K562 (cell line): ENCODE measurements at regions not wholly inside any gene's neighbourhood (a gene's known extent, or its start where the extent isn't known, plus 50 kb on each side); places are given as distances from the start of the nearest gene placed in this dataset.
A peak's percentile ranks its signal among the peaks of the same experiment; 100 is the strongest.

Experiments
- ATAC-seq: fragments of 200-7000 bp; cut with Tn5 transposase; 3 replicates; pipeline ENCODE4 v1.9.1; 2020; ENCODE audit warnings: moderate library complexity
- BruUV-seq: library from RNA; stranded (reverse); fragments of 400-500 nt; replicated peaks from 2 replicates; lab custom pipeline; 2021; lab: Mats Ljungman, UMichigan
- CTCF ChIA-PET: fragments of 300-600 bp; formaldehyde crosslinking; extraction: SDS; loops from one replicate; lab custom pipeline; 2021; ENCODE audit warnings: low intra/inter-chr PET ratio; lab: Yijun Ruan, JAX
- POLR2A ChIA-PET: fragments of 300-600, 350-650 bp; sonication (Branson Sonifier 250); formaldehyde crosslinking; extraction: SDS; loops from one replicate; lab custom pipeline; 2021; ENCODE audit warnings: antibody characterized with exemption, inconsistent platforms; lab: Yijun Ruan, JAX
- DNase-seq, 4 experiments: peaks; one replicate each; pipeline versions ENCODE4 v3.0.0 to v3.0.0-alpha.2; 2011 to 2018; ENCODE audit warnings: low spot score in 3 of 4, mixed read lengths in 3 of 4; ENCODE audit errors: extremely low read depth in 1 of 4
- FAIRE-seq: peaks from 2 replicates; lab custom pipeline; 2011; peaks lifted over from hg19 to GRCh38; lab: Jason Lieb, UNC
- H2AFZ ChIP-seq: 2 replicates; pipeline ENCODE4 v1.6.0; 2011; ENCODE audit warnings: low read depth, low read length, control low read depth, inconsistent platforms
- H3K27ac ChIP-seq: fragments of 200-600 bp; 3 replicates; pipeline ENCODE4 v1.8.0; 2011; ENCODE audit warnings: low read depth, mild to moderate bottlenecking, control low read depth, inconsistent platforms, low read length, moderate library complexity, mixed read lengths; ENCODE audit errors: extremely low read depth
- H3K27me3 ChIP-seq, 2 experiments: fragments of 300-600 bp in 1 of 2; 2 replicates in 1 of 2; 3 replicates in 1 of 2; pipeline versions ENCODE4 v1.6.0 to v1.8.0; 2011; ENCODE audit warnings: inconsistent platforms in 2 of 2, low read length in 2 of 2, mild to moderate bottlenecking in 1 of 2, mixed read lengths in 1 of 2, moderate library complexity in 1 of 2; ENCODE audit not compliant: control insufficient read depth in 2 of 2, insufficient read depth in 2 of 2
- H3K36me3 ChIP-seq: fragments of 300-600 bp; 3 replicates; pipeline ENCODE4 v1.8.0; 2011; ENCODE audit warnings: mild to moderate bottlenecking, low read length, inconsistent platforms; ENCODE audit not compliant: control insufficient read depth, insufficient read depth
- H3K4me1 ChIP-seq, 2 experiments: fragments of 200-600 bp in 1 of 2; replicated peaks in 1 of 2; 2 replicates in 1 of 2; 3 replicates in 1 of 2; pipeline versions ENCODE4 v1.5.1 to v1.8.0; 2011; ENCODE audit warnings: inconsistent platforms in 2 of 2, low read length in 2 of 2, mild to moderate bottlenecking in 1 of 2, mixed read lengths in 1 of 2, moderate library complexity in 1 of 2; ENCODE audit not compliant: control insufficient read depth in 2 of 2, insufficient read depth in 2 of 2
- H3K4me2 ChIP-seq: 2 replicates; pipeline ENCODE4 v1.6.1; 2011; ENCODE audit warnings: low read length, control low read depth, inconsistent platforms, mixed read lengths; ENCODE audit not compliant: insufficient read depth
- H3K4me3 ChIP-seq: fragments of 200-600 bp; sonication (generic), shearing (Covaris generic); 2 replicates; pipeline ENCODE4 v1.5.1; 2016; ENCODE audit warnings: control low read depth, inconsistent platforms
- H3K79me2 ChIP-seq: fragments of 200-600 bp; 3 replicates; pipeline ENCODE4 v1.8.0; 2011; ENCODE audit warnings: low read length, inconsistent platforms; ENCODE audit not compliant: control insufficient read depth, insufficient read depth
- H3K9ac ChIP-seq, 2 experiments: 2 replicates each; pipeline versions ENCODE4 v1.6.0 to v1.6.1; 2011; ENCODE audit warnings: low read depth in 2 of 2, low read length in 2 of 2, control low read depth in 1 of 2, inconsistent platforms in 1 of 2, mild to moderate bottlenecking in 1 of 2, mixed read lengths in 1 of 2; ENCODE audit not compliant: insufficient read depth in 1 of 2
- H3K9me1 ChIP-seq: one replicate; pipeline ENCODE4 v1.6.0; 2011; ENCODE audit warnings: inconsistent platforms, mild to moderate bottlenecking, low read length, moderate library complexity; ENCODE audit not compliant: control insufficient read depth, insufficient read depth
- H3K9me3 ChIP-seq: replicated peaks from 2 replicates; pipeline ENCODE4 v1.5.1; 2011; ENCODE audit warnings: low read depth, low read length, inconsistent platforms; ENCODE audit not compliant: control insufficient read depth, insufficient read depth
- H4K20me1 ChIP-seq: replicated peaks from 2 replicates; pipeline ENCODE4 v1.6.1; 2011; ENCODE audit warnings: low read length, inconsistent platforms, mixed read lengths; ENCODE audit not compliant: control insufficient read depth, insufficient read depth
- CXXC5 ChIP-seq: fragments of 250-450 bp; sonication (Bioruptor Pico); IDR thresholded peaks from 2 replicates; pipeline ENCODE4 v1.8.0; 2022; ENCODE audit warnings: inconsistent platforms, mild to moderate bottlenecking, moderate library complexity
- DMBX1 ChIP-seq: fragments of 250-450 bp; sonication (Bioruptor Pico); IDR thresholded peaks from 2 replicates; pipeline ENCODE4 v1.8.0; 2022; ENCODE audit warnings: inconsistent platforms, mild to moderate bottlenecking, moderate library complexity, borderline replicate concordance
- KDM4B ChIP-seq, 2 experiments: fragments of 450-650 bp in 1 of 2; sonication (generic) in 1 of 2; IDR thresholded peaks; 2 replicates each; pipeline ENCODE4 v1.6.1; 2016 to 2017; ENCODE audit warnings: borderline replicate concordance in 2 of 2, antibody characterized with exemption in 1 of 2, low read depth in 1 of 2, mild to moderate bottlenecking in 1 of 2
- MCM5 ChIP-seq: fragments of 450-650 bp; IDR thresholded peaks from 2 replicates; pipeline ENCODE4 v1.6.1; 2016; ENCODE audit warnings: low read depth
- MTA2 ChIP-seq: fragments of 450-650 bp; IDR thresholded peaks from 2 replicates; pipeline ENCODE4 v1.6.1; 2016; ENCODE audit warnings: low read depth
- MYNN ChIP-seq, 2 experiments: sonication (generic); formaldehyde crosslinking in 1 of 2; IDR thresholded peaks; 2 replicates each; pipeline versions ENCODE4 v1.5.0 to v1.6.1; 2016 to 2020; ENCODE audit warnings: antibody characterized with exemption in 1 of 2, missing genetic modification reagents in 1 of 2
- NR2F6 ChIP-seq: fragments of 450-650 bp; formaldehyde crosslinking; IDR thresholded peaks from 2 replicates; pipeline ENCODE4 v1.4.0; 2020; ENCODE audit warnings: mild to moderate bottlenecking
- NR4A1 ChIP-seq, 2 experiments: fragments of 250-450 bp in 1 of 2; fragments of 450-650 bp in 1 of 2; sonication (Bioruptor Pico) in 1 of 2; IDR thresholded peaks; 2 replicates each; pipeline versions ENCODE4 v1.4.0 to v1.6.1; 2016 to 2020; ENCODE audit warnings: mild to moderate bottlenecking in 2 of 2, missing compliant biosample characterization in 1 of 2, missing genetic modification characterization in 1 of 2, moderate library complexity in 1 of 2
- RBFOX2 ChIP-seq: fragments of 200-400 bp; formaldehyde crosslinking; IDR thresholded peaks from 2 replicates; pipeline ENCODE4 v1.6.1; 2017; ENCODE audit warnings: low read depth, mild to moderate bottlenecking, low read length, moderate library complexity
- ZNF436 ChIP-seq: fragments of 250-450, 450-650 bp; sonication (Bioruptor Pico); formaldehyde crosslinking; IDR thresholded peaks from 2 replicates; pipeline ENCODE4 v1.7.0; 2020; ENCODE audit warnings: mild to moderate bottlenecking
- WGBS: fragments of 100-300 bp; shearing (Covaris generic); methylation state at CpG from one replicate; pipeline ENCODE4 v1.1.6; 2016; ENCODE audit warnings: low coverage, mixed read lengths; ENCODE audit not compliant: insufficient coverage; ENCODE audit errors: missing lambda C conversion rate; 5-methylcytosine and 5-hydroxymethylcytosine counted together
- in situ Hi-C: fragments of 300-500 bp; cut with MboI; formaldehyde crosslinking; loops from 4 replicates; pipeline ENCODE4 v1.15.0; 2018; ENCODE audit warnings: inconsistent platforms, mixed read lengths
- intact Hi-C: fragments of 100-400 bp; cut with micrococcal nuclease; formaldehyde crosslinking; loops from 2 replicates; pipeline ENCODE4 v1.14.2; 2022
- TF ChIP-seq, protein P1 (sequence below): fragments of 450-650 bp; IDR thresholded peaks from one replicate; pipeline ENCODE4 v1.6.1; 2018; ENCODE audit warnings: mild to moderate bottlenecking, moderate library complexity; ENCODE audit not compliant: partially characterized antibody
- TF ChIP-seq, protein P2 (sequence below): fragments of 450-650 bp; IDR thresholded peaks from 2 replicates; pipeline ENCODE4 v1.6.1; 2017; ENCODE audit warnings: antibody characterized with exemption, mild to moderate bottlenecking
- TF ChIP-seq, protein P3 (sequence below): IDR thresholded peaks from 3 replicates; pipeline ENCODE4 v1.6.1; 2011; ENCODE audit warnings: borderline replicate concordance, mild to moderate bottlenecking, moderate library complexity; ENCODE audit not compliant: insufficient read length; ENCODE audit errors: extremely low read depth

DNA sequence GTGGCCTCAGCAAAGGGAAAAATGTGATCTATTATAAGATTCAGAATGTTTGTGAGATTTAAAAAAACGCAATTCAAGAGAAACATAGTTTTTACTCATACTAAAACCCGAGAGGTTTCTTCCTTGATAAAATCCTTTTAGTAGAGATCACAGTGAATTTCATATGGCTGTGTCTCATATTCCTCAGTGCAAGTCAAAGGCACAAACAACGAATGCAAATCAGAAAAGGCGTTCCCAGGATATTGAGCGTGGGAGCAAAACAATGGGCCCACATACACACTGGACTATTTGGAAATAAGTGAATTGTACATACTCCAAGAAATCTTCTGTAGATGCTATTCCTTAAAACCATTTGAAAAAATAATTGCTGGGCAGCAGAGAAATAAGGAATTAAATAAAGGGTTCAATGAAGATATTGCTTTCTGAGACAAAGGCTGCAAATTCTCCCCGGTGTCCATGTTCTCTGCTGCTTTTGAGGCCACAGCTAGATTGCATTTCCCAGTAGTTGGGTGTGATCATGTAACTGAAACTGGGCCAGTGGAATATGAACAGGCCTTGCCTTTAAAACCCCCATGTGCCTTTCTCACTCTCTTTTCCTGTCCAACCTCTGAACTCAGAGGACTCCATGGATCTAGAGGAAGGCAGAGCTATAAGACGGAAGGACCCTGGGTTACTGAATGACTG, 144.6 kb upstream of the TBL1XR1 start:
- intact Hi-C loops (no loop called here), in situ Hi-C loops (no loop called here)
- ATAC-seq (no peak), DNase-seq (no peak), FAIRE-seq (no peak)
- no peaks in the 10 kb centered on the region for H3K79me2 ChIP-seq
- 70% methylated on average over 7 of the region's 7 CpGs for WGBS
- no peaks in the 10 kb centered on the region for H4K20me1 ChIP-seq
- no TSS peak for BruUV-seq
- H3K4me1 ChIP-seq: peaks cover 9 to 66% of the 10 kb centered on the region in 2 experiments
- no peaks in the 10 kb centered on the region for H3K27me3 ChIP-seq
- H3K9ac ChIP-seq: peak overlapping the region; percentile 21 to 31; a peak in 2 of 4 replicates
- H3K9me1 ChIP-seq: no peaks in the 10 kb centered on the region
- H3K36me3 ChIP-seq: no peaks in the 10 kb centered on the region
- CTCF ChIA-PET: no interaction called here
- H3K4me3 ChIP-seq: no peak overlapping the region
- H3K4me2 ChIP-seq: no peak overlapping the region
- peak overlapping the region; percentile 82 for H2AFZ ChIP-seq
- peak overlapping the region; percentile 34 for H3K27ac ChIP-seq
- POLR2A ChIA-PET: interaction anchor here (0.6 to 1.1 kb wide), 2 partner anchors 12 to 17 kb away, joined by 3 read pairs; no protein-coding TSS in a partner anchor
- no peaks in the 10 kb centered on the region for H3K9me3 ChIP-seq
- TF ChIP-seq NR4A1 (CRISPR knock-in tag; IDR thresholded peaks at IDR 0.05) (no peak), NR4A1 (tag; IDR thresholded peaks at IDR 0.05) (no peak), CXXC5 (CRISPR knock-in tag) (0 out of 2 replicates have a peak, but pooled peaks have one; percentile 29), MCM5 (no peak), NR2F6 (no peak), KDM4B (IDR thresholded peaks at IDR 0.05; ENCODE audit: borderline replicate concordance in 2 of 2, low read depth in 1 of 2) (no peak), DMBX1 (CRISPR knock-in tag) (no peak), ZNF436 (CRISPR knock-in tag) (no peak), MYNN (IDR thresholded peaks at IDR 0.05) (no peak), MYNN (CRISPR knock-in tag; IDR thresholded peaks at IDR 0.05) (no peak), RBFOX2 (no peak), MTA2 (no peak)
- TF ChIP-seq, protein P1, sequence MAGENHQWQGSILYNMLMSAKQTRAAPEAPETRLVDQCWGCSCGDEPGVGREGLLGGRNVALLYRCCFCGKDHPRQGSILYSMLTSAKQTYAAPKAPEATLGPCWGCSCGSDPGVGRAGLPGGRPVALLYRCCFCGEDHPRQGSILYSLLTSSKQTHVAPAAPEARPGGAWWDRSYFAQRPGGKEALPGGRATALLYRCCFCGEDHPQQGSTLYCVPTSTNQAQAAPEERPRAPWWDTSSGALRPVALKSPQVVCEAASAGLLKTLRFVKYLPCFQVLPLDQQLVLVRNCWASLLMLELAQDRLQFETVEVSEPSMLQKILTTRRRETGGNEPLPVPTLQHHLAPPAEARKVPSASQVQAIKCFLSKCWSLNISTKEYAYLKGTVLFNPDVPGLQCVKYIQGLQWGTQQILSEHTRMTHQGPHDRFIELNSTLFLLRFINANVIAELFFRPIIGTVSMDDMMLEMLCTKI: no peak
- TF ChIP-seq, protein P2, sequence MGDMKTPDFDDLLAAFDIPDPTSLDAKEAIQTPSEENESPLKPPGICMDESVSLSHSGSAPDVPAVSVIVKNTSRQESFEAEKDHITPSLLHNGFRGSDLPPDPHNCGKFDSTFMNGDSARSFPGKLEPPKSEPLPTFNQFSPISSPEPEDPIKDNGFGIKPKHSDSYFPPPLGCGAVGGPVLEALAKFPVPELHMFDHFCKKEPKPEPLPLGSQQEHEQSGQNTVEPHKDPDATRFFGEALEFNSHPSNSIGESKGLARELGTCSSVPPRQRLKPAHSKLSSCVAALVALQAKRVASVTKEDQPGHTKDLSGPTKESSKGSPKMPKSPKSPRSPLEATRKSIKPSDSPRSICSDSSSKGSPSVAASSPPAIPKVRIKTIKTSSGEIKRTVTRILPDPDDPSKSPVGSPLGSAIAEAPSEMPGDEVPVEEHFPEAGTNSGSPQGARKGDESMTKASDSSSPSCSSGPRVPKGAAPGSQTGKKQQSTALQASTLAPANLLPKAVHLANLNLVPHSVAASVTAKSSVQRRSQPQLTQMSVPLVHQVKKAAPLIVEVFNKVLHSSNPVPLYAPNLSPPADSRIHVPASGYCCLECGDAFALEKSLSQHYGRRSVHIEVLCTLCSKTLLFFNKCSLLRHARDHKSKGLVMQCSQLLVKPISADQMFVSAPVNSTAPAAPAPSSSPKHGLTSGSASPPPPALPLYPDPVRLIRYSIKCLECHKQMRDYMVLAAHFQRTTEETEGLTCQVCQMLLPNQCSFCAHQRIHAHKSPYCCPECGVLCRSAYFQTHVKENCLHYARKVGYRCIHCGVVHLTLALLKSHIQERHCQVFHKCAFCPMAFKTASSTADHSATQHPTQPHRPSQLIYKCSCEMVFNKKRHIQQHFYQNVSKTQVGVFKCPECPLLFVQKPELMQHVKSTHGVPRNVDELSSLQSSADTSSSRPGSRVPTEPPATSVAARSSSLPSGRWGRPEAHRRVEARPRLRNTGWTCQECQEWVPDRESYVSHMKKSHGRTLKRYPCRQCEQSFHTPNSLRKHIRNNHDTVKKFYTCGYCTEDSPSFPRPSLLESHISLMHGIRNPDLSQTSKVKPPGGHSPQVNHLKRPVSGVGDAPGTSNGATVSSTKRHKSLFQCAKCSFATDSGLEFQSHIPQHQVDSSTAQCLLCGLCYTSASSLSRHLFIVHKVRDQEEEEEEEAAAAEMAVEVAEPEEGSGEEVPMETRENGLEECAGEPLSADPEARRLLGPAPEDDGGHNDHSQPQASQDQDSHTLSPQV: peak; percentile 47; the same call in 1 of the 2 replicates
- TF ChIP-seq, protein P3, sequence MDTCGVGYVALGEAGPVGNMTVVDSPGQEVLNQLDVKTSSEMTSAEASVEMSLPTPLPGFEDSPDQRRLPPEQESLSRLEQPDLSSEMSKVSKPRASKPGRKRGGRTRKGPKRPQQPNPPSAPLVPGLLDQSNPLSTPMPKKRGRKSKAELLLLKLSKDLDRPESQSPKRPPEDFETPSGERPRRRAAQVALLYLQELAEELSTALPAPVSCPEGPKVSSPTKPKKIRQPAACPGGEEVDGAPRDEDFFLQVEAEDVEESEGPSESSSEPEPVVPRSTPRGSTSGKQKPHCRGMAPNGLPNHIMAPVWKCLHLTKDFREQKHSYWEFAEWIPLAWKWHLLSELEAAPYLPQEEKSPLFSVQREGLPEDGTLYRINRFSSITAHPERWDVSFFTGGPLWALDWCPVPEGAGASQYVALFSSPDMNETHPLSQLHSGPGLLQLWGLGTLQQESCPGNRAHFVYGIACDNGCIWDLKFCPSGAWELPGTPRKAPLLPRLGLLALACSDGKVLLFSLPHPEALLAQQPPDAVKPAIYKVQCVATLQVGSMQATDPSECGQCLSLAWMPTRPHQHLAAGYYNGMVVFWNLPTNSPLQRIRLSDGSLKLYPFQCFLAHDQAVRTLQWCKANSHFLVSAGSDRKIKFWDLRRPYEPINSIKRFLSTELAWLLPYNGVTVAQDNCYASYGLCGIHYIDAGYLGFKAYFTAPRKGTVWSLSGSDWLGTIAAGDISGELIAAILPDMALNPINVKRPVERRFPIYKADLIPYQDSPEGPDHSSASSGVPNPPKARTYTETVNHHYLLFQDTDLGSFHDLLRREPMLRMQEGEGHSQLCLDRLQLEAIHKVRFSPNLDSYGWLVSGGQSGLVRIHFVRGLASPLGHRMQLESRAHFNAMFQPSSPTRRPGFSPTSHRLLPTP: no peak
